ENCODE measurements at regions not wholly inside any gene's neighbourhood (a gene's known extent, or its start where the extent isn't known, plus 50 kb on each side); places are given as distances from the start of the nearest gene placed in this dataset.
A peak's percentile ranks its signal among the peaks of the same experiment; 100 is the strongest.

DNA sequence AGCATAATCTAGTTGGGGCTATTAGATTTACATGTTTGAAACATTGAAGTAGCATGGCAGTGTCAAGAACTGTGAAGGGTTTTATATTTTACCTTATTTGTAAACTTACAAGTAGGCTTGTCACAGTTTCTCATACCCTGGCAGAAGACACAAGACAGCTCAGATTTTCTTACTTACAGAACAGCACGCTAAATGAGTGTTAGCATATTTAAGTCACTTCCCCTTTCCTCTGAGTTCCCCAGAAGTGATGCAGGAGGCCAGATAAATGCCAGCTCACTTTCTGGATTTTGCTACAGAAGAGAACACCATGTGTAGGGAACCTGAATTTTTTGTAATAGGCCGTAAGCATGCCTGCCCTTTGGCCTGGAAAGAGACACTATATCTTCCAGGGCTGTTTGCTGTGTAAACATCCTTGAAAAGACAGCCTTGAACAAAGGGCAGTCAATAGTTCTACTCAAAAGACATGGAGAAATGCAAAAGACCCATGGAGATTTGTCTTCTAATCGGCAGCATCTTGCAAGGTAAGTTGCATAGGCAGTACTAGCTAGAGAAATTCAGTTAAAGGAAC, 279.1 kb downstream of the PHF14 start:
- Histone ChIP-seq H3K27me3 (ENCODE audit: control insufficient read depth in 4 of 4, insufficient read depth in 4 of 4, low read length in 3 of 4) (no peaks in the 10 kb centered on the region), H3K36me3 (ENCODE audit: control insufficient read depth in 4 of 4, insufficient read depth in 3 of 4, low read depth in 1 of 4, low read length in 3 of 4) (peaks cover 0 to 6% (median 1%) of the 10 kb centered on the region in 4 donors), H3K4me1 (ENCODE audit: control insufficient read depth in 4 of 4, insufficient read depth in 4 of 4, low read length in 3 of 4) (peaks cover 0 to 13% (median 2%) of the 10 kb centered on the region in 4 donors), H3K9ac (ENCODE audit: low read depth in 1 of 2, low read length in 2 of 2) (no peak overlapping the region), H3K9me3 (ENCODE audit: control insufficient read depth in 4 of 4, low read length in 3 of 4) (no peaks in the 10 kb centered on the region), H3K27ac (ENCODE audit: low read depth in 1 of 2, low read length in 2 of 2) (no peak overlapping the region), H3K4me3 (ENCODE audit: low read depth in 1 of 3, low read length in 3 of 3) (no peak overlapping the region)
- DNase-seq (ENCODE audit: low spot score): no peak
- TF ChIP-seq RXRA (IDR thresholded peaks at IDR 0.05): peak in 1 of 2 donors; percentile 23
- no peak for TF ChIP-seq FOXA2 (IDR thresholded peaks at IDR 0.05)
- TF ChIP-seq, protein P1, sequence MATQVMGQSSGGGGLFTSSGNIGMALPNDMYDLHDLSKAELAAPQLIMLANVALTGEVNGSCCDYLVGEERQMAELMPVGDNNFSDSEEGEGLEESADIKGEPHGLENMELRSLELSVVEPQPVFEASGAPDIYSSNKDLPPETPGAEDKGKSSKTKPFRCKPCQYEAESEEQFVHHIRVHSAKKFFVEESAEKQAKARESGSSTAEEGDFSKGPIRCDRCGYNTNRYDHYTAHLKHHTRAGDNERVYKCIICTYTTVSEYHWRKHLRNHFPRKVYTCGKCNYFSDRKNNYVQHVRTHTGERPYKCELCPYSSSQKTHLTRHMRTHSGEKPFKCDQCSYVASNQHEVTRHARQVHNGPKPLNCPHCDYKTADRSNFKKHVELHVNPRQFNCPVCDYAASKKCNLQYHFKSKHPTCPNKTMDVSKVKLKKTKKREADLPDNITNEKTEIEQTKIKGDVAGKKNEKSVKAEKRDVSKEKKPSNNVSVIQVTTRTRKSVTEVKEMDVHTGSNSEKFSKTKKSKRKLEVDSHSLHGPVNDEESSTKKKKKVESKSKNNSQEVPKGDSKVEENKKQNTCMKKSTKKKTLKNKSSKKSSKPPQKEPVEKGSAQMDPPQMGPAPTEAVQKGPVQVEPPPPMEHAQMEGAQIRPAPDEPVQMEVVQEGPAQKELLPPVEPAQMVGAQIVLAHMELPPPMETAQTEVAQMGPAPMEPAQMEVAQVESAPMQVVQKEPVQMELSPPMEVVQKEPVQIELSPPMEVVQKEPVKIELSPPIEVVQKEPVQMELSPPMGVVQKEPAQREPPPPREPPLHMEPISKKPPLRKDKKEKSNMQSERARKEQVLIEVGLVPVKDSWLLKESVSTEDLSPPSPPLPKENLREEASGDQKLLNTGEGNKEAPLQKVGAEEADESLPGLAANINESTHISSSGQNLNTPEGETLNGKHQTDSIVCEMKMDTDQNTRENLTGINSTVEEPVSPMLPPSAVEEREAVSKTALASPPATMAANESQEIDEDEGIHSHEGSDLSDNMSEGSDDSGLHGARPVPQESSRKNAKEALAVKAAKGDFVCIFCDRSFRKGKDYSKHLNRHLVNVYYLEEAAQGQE (IDR thresholded peaks at IDR 0.05): no peak
- TF ChIP-seq, protein P2, sequence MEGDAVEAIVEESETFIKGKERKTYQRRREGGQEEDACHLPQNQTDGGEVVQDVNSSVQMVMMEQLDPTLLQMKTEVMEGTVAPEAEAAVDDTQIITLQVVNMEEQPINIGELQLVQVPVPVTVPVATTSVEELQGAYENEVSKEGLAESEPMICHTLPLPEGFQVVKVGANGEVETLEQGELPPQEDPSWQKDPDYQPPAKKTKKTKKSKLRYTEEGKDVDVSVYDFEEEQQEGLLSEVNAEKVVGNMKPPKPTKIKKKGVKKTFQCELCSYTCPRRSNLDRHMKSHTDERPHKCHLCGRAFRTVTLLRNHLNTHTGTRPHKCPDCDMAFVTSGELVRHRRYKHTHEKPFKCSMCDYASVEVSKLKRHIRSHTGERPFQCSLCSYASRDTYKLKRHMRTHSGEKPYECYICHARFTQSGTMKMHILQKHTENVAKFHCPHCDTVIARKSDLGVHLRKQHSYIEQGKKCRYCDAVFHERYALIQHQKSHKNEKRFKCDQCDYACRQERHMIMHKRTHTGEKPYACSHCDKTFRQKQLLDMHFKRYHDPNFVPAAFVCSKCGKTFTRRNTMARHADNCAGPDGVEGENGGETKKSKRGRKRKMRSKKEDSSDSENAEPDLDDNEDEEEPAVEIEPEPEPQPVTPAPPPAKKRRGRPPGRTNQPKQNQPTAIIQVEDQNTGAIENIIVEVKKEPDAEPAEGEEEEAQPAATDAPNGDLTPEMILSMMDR (IDR thresholded peaks at IDR 0.05; ENCODE audit: low read depth, low read length, missing input control): no peak
- TF ChIP-seq HNF4A (conservative IDR thresholded peaks at IDR 0.05): peak in 1 of 2 donors; percentile 31
- no peak for TF ChIP-seq YY1 (IDR thresholded peaks at IDR 0.05)
- no peak for TF ChIP-seq JUND (IDR thresholded peaks at IDR 0.05)
- TF ChIP-seq, protein P3, sequence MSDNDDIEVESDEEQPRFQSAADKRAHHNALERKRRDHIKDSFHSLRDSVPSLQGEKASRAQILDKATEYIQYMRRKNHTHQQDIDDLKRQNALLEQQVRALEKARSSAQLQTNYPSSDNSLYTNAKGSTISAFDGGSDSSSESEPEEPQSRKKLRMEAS (IDR thresholded peaks at IDR 0.05): peak; percentile 4
- TF ChIP-seq, protein P4, sequence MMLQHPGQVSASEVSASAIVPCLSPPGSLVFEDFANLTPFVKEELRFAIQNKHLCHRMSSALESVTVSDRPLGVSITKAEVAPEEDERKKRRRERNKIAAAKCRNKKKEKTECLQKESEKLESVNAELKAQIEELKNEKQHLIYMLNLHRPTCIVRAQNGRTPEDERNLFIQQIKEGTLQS (IDR thresholded peaks at IDR 0.05): no peak
- TF ChIP-seq, protein P5, sequence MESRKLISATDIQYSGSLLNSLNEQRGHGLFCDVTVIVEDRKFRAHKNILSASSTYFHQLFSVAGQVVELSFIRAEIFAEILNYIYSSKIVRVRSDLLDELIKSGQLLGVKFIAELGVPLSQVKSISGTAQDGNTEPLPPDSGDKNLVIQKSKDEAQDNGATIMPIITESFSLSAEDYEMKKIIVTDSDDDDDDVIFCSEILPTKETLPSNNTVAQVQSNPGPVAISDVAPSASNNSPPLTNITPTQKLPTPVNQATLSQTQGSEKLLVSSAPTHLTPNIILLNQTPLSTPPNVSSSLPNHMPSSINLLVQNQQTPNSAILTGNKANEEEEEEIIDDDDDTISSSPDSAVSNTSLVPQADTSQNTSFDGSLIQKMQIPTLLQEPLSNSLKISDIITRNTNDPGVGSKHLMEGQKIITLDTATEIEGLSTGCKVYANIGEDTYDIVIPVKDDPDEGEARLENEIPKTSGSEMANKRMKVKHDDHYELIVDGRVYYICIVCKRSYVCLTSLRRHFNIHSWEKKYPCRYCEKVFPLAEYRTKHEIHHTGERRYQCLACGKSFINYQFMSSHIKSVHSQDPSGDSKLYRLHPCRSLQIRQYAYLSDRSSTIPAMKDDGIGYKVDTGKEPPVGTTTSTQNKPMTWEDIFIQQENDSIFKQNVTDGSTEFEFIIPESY (IDR thresholded peaks at IDR 0.05): no peak
- no peak for TF ChIP-seq GABPA (IDR thresholded peaks at IDR 0.05 in 1 of 2, conservative IDR thresholded peaks at IDR 0.05 in 1 of 2)
- TF ChIP-seq TAF1 (conservative IDR thresholded peaks at IDR 0.05): no peak
- TF ChIP-seq NR2F2 (IDR thresholded peaks at IDR 0.05): peak; percentile 52
- TF ChIP-seq HNF4G (IDR thresholded peaks at IDR 0.05): no peak
- no peak for TF ChIP-seq RAD21 (IDR thresholded peaks at IDR 0.05)
- no peak for TF ChIP-seq EGR1 (IDR thresholded peaks at IDR 0.05; ENCODE audit: low read depth in 2 of 2)
- no peak for TF ChIP-seq FOXA1 (IDR thresholded peaks at IDR 0.05)
- no peak for TF ChIP-seq SP1 (IDR thresholded peaks at IDR 0.05)
- 49% methylated on average over 3 of the region's 3 CpGs for WGBS

Measured in liver (tissue), 8 donors.